Osteoblast (primary cell): ENCODE measurements at regions not wholly inside any gene's neighbourhood (a gene's known extent, or its start where the extent isn't known, plus 50 kb on each side); places are given as distances from the start of the nearest gene placed in this dataset.

Source experiments
- DNase-seq: peaks from one replicate; pipeline ENCODE4 v3.0.0; 2011; ENCODE audit warnings: low spot score, mixed read lengths; ENCODE audit not compliant: insufficient read length; ENCODE audit errors: missing footprints
- H2AFZ ChIP-seq: 2 replicates; pipeline ENCODE4 v1.6.0; 2011; ENCODE audit warnings: mild to moderate bottlenecking, low read length
- H3K27ac ChIP-seq: 2 replicates; pipeline ENCODE4 v1.5.1; 2011; ENCODE audit warnings: mild to moderate bottlenecking, low read depth, low read length, moderate library complexity
- H3K27me3 ChIP-seq: 2 replicates; pipeline ENCODE4 v1.6.0; 2012; ENCODE audit warnings: mild to moderate bottlenecking, control low read depth, inconsistent platforms, low read length, moderate library complexity; ENCODE audit not compliant: insufficient read depth
- H3K36me3 ChIP-seq: 2 replicates; pipeline ENCODE4 v1.5.1; 2011; ENCODE audit warnings: mild to moderate bottlenecking, low read length, control low read depth, moderate library complexity; ENCODE audit not compliant: insufficient read depth
- H3K4me1 ChIP-seq: 2 replicates; pipeline ENCODE4 v1.5.1; 2011; ENCODE audit warnings: mild to moderate bottlenecking, low read length, control low read depth, moderate library complexity; ENCODE audit not compliant: insufficient read depth
- H3K4me2 ChIP-seq: 2 replicates; pipeline ENCODE4 v1.6.0; 2011; ENCODE audit warnings: mild to moderate bottlenecking, low read length; ENCODE audit not compliant: insufficient read depth
- H3K4me3 ChIP-seq: fragments of 200-600 bp; sonication (generic); 3 replicates; pipeline ENCODE4 v1.5.1; 2012; ENCODE audit warnings: mild to moderate bottlenecking, low read length, inconsistent platforms; ENCODE audit not compliant: insufficient read depth
- H3K79me2 ChIP-seq: 2 replicates; pipeline ENCODE4 v1.6.0; 2012; ENCODE audit warnings: mild to moderate bottlenecking, low read length, control low read depth, inconsistent platforms; ENCODE audit not compliant: insufficient read depth
- H3K9me3 ChIP-seq: 2 replicates; pipeline ENCODE4 v1.5.1; 2011; ENCODE audit warnings: low read depth, low read length, control low read depth
- H4K20me1 ChIP-seq: 2 replicates; pipeline ENCODE4 v1.6.0; 2012; ENCODE audit warnings: mild to moderate bottlenecking, low read length, control low read depth; ENCODE audit not compliant: insufficient read depth
- TF ChIP-seq, protein P1 (sequence below): IDR thresholded peaks from 2 replicates; pipeline ENCODE4 v1.5.1; 2011; ENCODE audit warnings: mild to moderate bottlenecking, low read depth, low read length, moderate library complexity; ENCODE audit errors: extremely low read depth

DNA sequence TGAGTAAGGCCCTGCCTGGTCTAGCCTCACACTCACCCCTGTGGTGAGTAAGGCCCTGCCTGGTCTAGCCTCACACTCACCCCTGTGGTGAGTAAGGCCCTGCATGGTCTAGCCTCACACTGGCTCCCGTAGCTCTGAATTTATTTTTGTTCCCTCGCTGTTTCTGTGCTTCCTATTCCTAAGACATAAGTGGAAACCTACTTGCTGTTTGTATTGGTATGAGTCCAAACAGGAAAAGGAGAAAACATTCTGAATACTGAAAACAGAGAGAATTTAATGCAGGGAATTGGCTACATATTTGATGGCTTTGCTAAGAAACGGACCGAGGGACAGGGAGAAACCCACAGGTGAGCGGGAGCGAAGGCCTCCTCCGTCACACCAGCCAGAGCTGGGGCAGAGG, 267.8 kb downstream of the FOXL1 start:
- H3K27ac ChIP-seq, result no peak overlapping the region
- TF ChIP-seq, protein P1, sequence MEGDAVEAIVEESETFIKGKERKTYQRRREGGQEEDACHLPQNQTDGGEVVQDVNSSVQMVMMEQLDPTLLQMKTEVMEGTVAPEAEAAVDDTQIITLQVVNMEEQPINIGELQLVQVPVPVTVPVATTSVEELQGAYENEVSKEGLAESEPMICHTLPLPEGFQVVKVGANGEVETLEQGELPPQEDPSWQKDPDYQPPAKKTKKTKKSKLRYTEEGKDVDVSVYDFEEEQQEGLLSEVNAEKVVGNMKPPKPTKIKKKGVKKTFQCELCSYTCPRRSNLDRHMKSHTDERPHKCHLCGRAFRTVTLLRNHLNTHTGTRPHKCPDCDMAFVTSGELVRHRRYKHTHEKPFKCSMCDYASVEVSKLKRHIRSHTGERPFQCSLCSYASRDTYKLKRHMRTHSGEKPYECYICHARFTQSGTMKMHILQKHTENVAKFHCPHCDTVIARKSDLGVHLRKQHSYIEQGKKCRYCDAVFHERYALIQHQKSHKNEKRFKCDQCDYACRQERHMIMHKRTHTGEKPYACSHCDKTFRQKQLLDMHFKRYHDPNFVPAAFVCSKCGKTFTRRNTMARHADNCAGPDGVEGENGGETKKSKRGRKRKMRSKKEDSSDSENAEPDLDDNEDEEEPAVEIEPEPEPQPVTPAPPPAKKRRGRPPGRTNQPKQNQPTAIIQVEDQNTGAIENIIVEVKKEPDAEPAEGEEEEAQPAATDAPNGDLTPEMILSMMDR, result no peak
- no peaks in the 10 kb centered on the region for H3K79me2 ChIP-seq
- H2AFZ ChIP-seq, result no peak overlapping the region
- H3K4me2 ChIP-seq, result no peak overlapping the region
- H4K20me1 ChIP-seq, result no peaks in the 10 kb centered on the region
- H3K4me3 ChIP-seq, result no peak overlapping the region
- no peaks in the 10 kb centered on the region for H3K4me1 ChIP-seq
- H3K27me3 ChIP-seq, result peaks cover 19% of the 10 kb centered on the region
- H3K9me3 ChIP-seq, result no peaks in the 10 kb centered on the region
- H3K36me3 ChIP-seq, result no peaks in the 10 kb centered on the region
- no peak for DNase-seq

DNA sequence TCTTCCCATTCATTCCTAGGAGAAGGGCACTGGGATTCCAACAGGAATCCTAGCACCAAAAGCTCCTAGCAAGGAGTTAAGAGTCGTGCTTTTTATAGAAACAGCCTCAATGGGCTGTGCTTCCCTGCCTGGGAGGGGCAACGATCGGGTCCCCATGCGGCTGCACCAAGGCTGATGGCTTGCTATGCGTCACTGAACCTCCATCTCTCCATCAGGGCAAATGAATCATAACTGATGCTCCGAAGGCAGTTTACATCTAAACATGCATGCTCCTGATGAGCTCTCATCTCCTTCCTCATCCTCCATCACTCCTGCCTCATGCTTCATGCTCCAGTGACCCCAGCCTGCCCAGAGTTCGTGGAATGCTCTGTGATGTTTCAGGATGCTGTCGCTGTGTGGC, 270.5 kb downstream of the FOXL1 start:
- H3K79me2 ChIP-seq, result no peaks in the 10 kb centered on the region
- TF ChIP-seq, protein P1, result no peak
- H3K27ac ChIP-seq, result no peak overlapping the region
- peaks cover 19% of the 10 kb centered on the region for H3K27me3 ChIP-seq
- no peaks in the 10 kb centered on the region for H3K9me3 ChIP-seq
- no peaks in the 10 kb centered on the region for H4K20me1 ChIP-seq
- no peaks in the 10 kb centered on the region for H3K4me1 ChIP-seq
- H3K4me3 ChIP-seq, result no peak overlapping the region
- no peak for DNase-seq
- no peaks in the 10 kb centered on the region for H3K36me3 ChIP-seq
- no peak overlapping the region for H3K4me2 ChIP-seq
- H2AFZ ChIP-seq, result no peak overlapping the region

- Histone ChIP-seq H3K4me3 (no peak overlapping the region), H2AFZ (no peak overlapping the region), H3K27me3 (peaks cover 19% of the 10 kb centered on the region), H4K20me1 (no peaks in the 10 kb centered on the region), H3K4me1 (peaks cover 7% of the 10 kb centered on the region), H3K36me3 (no peaks in the 10 kb centered on the region), H3K79me2 (no peaks in the 10 kb centered on the region), H3K27ac (no peak overlapping the region), H3K9me3 (no peaks in the 10 kb centered on the region), H3K4me2 (no peak overlapping the region)
- DNase-seq, result no peak
- TF ChIP-seq, protein P1, result no peak
These were observed 272.3 kb downstream of the FOXL1 start for GRCh38 chr16:86850670-86851069.

- no peak overlapping the region for H3K4me2 ChIP-seq
- no peak overlapping the region for H3K4me3 ChIP-seq
- H4K20me1 ChIP-seq, result no peaks in the 10 kb centered on the region
- peaks cover 20% of the 10 kb centered on the region for H3K27me3 ChIP-seq
- DNase-seq, result no peak
- no peaks in the 10 kb centered on the region for H3K79me2 ChIP-seq
- H3K36me3 ChIP-seq, result no peaks in the 10 kb centered on the region
- H3K27ac ChIP-seq, result no peak overlapping the region
- TF ChIP-seq, protein P1, result no peak
- H3K9me3 ChIP-seq, result no peaks in the 10 kb centered on the region
- H3K4me1 ChIP-seq, result peaks cover 7% of the 10 kb centered on the region
- no peak overlapping the region for H2AFZ ChIP-seq
These were observed 273.8 kb downstream of the FOXL1 start for GRCh38 chr16:86852135-86852534.
